NB4 (cell line): ENCODE measurements at regions not wholly inside any gene's neighbourhood (a gene's known extent, or its start where the extent isn't known, plus 50 kb on each side); places are given as distances from the start of the nearest gene placed in this dataset.

Source experiments
- DNase-seq: peaks from one replicate; pipeline ENCODE4 v3.0.0; 2010; ENCODE audit warnings: low read depth
- H3K4me3 ChIP-seq: one replicate; pipeline ENCODE4 v1.5.1; 2011; ENCODE audit warnings: mild to moderate bottlenecking, low read depth, low read length, moderate library complexity
- MYC ChIP-seq: IDR thresholded peaks from 2 replicates; pipeline ENCODE4 v1.6.1; 2011; ENCODE audit warnings: low read depth, low read length
- POLR2A ChIP-seq: IDR thresholded peaks from 2 replicates; pipeline ENCODE4 v1.6.1; 2011; ENCODE audit warnings: mild to moderate bottlenecking; ENCODE audit not compliant: insufficient read length; ENCODE audit errors: extremely low read depth
- TF ChIP-seq, protein P1 (sequence below): IDR thresholded peaks from 2 replicates; pipeline ENCODE4 v1.6.1; 2011; ENCODE audit warnings: low read depth, low read length
- TF ChIP-seq, protein P2 (sequence below): IDR thresholded peaks from one replicate; pipeline ENCODE4 v1.5.1; 2012; ENCODE audit warnings: low read depth, low read length

DNA sequence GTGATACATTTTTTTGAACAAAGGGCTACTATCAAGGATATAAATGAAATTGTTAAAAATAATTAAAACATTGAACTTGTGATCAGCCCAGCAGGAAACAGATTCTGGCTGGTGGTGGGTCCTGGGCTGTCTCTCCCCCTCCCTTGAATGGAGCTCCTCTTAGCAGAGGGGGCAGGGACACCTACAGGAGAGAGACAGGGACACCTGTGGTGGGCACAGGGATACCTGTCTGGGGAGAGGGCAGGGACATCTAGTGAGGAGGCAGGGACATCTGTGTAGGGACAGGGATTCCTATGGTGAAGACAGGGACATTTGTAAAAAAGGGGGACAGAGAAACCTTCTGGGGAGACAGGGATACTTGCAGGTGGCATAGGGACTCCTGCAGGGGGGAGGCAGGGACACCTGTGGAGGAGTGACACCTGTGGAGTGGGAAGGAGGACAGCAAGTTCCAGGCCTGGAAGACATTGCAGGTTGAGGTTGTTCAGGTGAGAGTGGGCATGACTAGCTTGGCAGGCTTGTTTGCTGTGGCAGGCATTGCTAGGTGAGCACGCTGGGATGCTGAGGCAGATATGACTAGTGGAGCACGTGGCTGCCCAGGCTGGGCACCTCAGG is 264.2 kb downstream of the IRX2 start:
- H3K4me3 ChIP-seq, result no peak overlapping the region
- TF ChIP-seq, protein P1, sequence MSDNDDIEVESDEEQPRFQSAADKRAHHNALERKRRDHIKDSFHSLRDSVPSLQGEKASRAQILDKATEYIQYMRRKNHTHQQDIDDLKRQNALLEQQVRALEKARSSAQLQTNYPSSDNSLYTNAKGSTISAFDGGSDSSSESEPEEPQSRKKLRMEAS, result no peak
- TF ChIP-seq MYC (no peak), POLR2A (no peak)
- TF ChIP-seq, protein P2, sequence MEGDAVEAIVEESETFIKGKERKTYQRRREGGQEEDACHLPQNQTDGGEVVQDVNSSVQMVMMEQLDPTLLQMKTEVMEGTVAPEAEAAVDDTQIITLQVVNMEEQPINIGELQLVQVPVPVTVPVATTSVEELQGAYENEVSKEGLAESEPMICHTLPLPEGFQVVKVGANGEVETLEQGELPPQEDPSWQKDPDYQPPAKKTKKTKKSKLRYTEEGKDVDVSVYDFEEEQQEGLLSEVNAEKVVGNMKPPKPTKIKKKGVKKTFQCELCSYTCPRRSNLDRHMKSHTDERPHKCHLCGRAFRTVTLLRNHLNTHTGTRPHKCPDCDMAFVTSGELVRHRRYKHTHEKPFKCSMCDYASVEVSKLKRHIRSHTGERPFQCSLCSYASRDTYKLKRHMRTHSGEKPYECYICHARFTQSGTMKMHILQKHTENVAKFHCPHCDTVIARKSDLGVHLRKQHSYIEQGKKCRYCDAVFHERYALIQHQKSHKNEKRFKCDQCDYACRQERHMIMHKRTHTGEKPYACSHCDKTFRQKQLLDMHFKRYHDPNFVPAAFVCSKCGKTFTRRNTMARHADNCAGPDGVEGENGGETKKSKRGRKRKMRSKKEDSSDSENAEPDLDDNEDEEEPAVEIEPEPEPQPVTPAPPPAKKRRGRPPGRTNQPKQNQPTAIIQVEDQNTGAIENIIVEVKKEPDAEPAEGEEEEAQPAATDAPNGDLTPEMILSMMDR, result no peak
- DNase-seq, result no peak

DNA sequence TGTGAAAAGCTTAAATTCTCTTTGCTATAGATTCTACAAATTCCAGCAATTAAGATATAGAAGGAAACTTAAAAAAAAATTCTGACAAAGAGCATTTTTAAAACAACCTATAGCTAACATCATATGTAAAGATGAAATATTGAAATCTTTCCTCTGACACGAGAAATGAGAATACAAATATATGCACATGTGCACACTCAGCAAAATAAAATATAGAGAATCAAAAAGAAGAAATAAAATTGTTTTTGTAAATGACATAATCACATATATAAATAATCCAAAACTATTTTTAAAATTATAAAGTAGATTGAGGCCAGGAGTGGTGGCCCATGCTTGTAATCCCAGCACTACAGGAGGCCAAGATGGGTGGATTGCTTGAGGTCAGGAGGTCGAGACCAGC is 265.1 kb downstream of the IRX2 start:
- no peak overlapping the region for H3K4me3 ChIP-seq
- DNase-seq, result no peak
- no peak for TF ChIP-seq POLR2A
- TF ChIP-seq, protein P2, result no peak
- TF ChIP-seq MYC, result no peak
- TF ChIP-seq, protein P1, result no peak

DNA sequence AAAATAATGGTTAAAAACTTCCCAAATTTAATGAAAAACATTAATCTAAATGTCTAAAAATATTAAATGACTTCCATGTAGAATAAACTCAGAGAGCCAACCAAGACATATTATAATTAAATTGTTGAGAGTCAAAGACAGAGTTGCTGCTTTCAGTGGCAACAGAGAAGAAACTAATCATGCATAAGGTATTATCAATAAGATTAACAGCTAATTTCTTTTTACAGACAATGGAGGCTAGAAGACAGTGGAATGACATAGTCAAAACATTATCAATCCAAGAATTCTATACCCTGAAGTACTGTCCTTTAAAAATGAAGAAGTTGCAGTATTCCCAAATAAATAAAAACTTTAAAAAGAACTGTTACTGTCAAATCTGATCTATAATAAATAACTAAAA is 268.7 kb downstream of the IRX2 start:
- no peak for DNase-seq
- no peak overlapping the region for H3K4me3 ChIP-seq
- TF ChIP-seq, protein P2, result no peak
- TF ChIP-seq MYC, result no peak
- no peak for TF ChIP-seq POLR2A
- TF ChIP-seq, protein P1, result no peak

DNA sequence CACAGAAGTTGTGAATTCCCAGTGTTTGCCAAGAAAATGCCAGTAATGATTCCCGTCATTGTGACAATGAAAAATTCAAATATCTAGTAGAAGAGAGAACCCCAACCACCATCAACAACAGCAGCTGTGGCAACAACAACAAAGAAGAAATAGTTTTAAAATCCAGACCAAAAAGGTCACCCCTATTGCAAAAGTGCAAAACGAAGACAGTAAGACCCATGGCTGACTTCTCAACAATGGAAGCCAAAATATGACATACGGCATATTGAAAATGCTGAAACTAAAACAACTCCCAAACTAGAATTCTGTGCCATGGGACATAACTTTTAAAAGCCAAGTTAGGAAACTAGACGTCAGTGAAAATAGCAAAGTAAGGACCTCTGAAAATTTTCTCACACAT is 270.6 kb downstream of the IRX2 start:
- no peak overlapping the region for H3K4me3 ChIP-seq
- TF ChIP-seq MYC (no peak), POLR2A (no peak)
- TF ChIP-seq, protein P1, result no peak
- TF ChIP-seq, protein P2, result no peak
- DNase-seq, result no peak

DNA sequence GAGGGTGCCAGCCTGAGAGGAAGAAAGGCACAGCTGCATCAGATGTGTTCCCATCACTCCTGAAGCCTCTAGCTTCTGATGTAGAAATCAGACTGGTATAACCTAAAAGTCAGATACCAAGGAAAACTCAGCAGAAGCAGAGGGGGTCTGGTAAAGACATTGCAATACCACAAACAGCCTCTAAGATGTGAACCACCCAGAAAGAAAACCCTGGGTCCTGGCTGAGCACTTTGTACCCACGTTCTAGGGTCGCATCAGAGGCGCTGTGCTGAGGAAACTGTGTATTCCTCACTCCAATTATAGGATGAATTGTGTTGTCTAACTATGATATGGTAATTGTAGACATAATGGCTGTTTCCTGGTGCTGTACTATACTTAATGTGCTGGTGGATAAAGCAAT is 275.6 kb downstream of the IRX2 start:
- no peak for DNase-seq
- H3K4me3 ChIP-seq, result no peak overlapping the region
- TF ChIP-seq POLR2A (no peak), MYC (no peak)
- TF ChIP-seq, protein P2, result no peak
- TF ChIP-seq, protein P1, result no peak
